ENCODE measurements at regions not wholly inside any gene's neighbourhood (a gene's known extent, or its start where the extent isn't known, plus 50 kb on each side); places are given as distances from the start of the nearest gene placed in this dataset.

DNA sequence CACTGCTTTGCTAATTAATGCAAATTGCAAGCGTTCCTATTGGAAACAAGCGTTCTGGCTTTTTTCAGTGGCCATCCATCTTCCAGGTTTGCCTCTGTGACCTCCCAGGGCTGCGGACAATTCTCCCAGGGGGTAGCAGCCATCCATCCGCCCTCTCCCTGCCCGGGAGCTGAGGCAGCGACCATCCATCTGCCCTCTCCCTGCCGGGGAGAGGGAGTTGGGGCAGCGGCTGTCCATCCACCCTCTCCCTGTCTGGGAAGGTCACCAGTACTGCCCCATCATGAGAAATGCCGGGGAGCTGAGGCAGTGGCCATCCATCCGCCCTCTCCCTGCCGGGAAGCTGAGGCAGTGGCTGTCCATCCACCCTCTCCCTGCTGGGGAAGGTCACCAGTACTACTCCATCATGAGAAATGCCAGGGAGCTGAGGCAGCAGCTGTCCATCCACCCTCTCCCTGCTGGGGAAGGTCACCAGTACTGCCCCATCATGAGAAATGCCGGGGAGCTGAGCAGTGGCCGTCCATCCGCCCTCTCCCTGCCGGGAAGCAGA lies 394.7 kb downstream of the BRD1 start:
- TF ChIP-seq, protein P1, sequence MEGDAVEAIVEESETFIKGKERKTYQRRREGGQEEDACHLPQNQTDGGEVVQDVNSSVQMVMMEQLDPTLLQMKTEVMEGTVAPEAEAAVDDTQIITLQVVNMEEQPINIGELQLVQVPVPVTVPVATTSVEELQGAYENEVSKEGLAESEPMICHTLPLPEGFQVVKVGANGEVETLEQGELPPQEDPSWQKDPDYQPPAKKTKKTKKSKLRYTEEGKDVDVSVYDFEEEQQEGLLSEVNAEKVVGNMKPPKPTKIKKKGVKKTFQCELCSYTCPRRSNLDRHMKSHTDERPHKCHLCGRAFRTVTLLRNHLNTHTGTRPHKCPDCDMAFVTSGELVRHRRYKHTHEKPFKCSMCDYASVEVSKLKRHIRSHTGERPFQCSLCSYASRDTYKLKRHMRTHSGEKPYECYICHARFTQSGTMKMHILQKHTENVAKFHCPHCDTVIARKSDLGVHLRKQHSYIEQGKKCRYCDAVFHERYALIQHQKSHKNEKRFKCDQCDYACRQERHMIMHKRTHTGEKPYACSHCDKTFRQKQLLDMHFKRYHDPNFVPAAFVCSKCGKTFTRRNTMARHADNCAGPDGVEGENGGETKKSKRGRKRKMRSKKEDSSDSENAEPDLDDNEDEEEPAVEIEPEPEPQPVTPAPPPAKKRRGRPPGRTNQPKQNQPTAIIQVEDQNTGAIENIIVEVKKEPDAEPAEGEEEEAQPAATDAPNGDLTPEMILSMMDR (conservative IDR thresholded peaks at IDR 0.05; ENCODE audit: low read length), result no peak
- TF ChIP-seq EZH2phosphoT487 (IDR thresholded peaks at IDR 0.05; ENCODE audit: borderline replicate concordance), result no peak
